ENCODE measurements at regions not wholly inside any gene's neighbourhood (a gene's known extent, or its start where the extent isn't known, plus 50 kb on each side); places are given as distances from the start of the nearest gene placed in this dataset.

GRCh38 chr13:53466576-53466975, 438.0 kb downstream of the OLFM4 start:
- TF ChIP-seq CTCF (IDR thresholded peaks at IDR 0.05; ENCODE audit: extremely low read depth, missing control alignments) = no peak

GRCh38 chr13:53473397-53473796, 444.8 kb downstream of the OLFM4 start:
- no peak for DNase-seq (ENCODE audit: low spot score)

More at GRCh38 chr13:53466576-53466975, 438.0 kb downstream of the OLFM4 start:
- DNase-seq (ENCODE audit: low spot score) = no peak

GRCh38 chr13:53474878-53475277, 446.3 kb downstream of the OLFM4 start:
- DNase-seq (ENCODE audit: low spot score) = no peak
- TF ChIP-seq CTCF (IDR thresholded peaks at IDR 0.05; ENCODE audit: extremely low read depth, missing control alignments) = no peak

More at GRCh38 chr13:53473397-53473796, 444.8 kb downstream of the OLFM4 start:
- TF ChIP-seq CTCF (IDR thresholded peaks at IDR 0.05; ENCODE audit: extremely low read depth, missing control alignments) = no peak

GRCh38 chr13:53490752-53491151, 462.1 kb downstream of the OLFM4 start:
- TF ChIP-seq CTCF (IDR thresholded peaks at IDR 0.05; ENCODE audit: extremely low read depth, missing control alignments) = no peak
- DNase-seq (ENCODE audit: low spot score) = no peak

- no peak for TF ChIP-seq CTCF (IDR thresholded peaks at IDR 0.05; ENCODE audit: extremely low read depth, missing control alignments)
- no peak for DNase-seq (ENCODE audit: low spot score)
Measured at GRCh38 chr13:53494406-53494805, 465.8 kb downstream of the OLFM4 start.

- DNase-seq (ENCODE audit: low spot score) = no peak
- TF ChIP-seq CTCF (IDR thresholded peaks at IDR 0.05; ENCODE audit: extremely low read depth, missing control alignments) = no peak
Measured at GRCh38 chr13:53499576-53500133, 471.0 kb downstream of the OLFM4 start.

- TF ChIP-seq CTCF (IDR thresholded peaks at IDR 0.05; ENCODE audit: extremely low read depth, missing control alignments) = no peak
- DNase-seq (ENCODE audit: low spot score) = no peak
Measured at GRCh38 chr13:53501387-53501786, 472.8 kb downstream of the OLFM4 start.
